Activated CD8-positive, alpha-beta T cell treated with anti-CD3 and anti-CD28 coated beads, Interleukin-2, amount 10 ng/mL, durations not matched to agents 7 days and 5 days (primary cell): ENCODE measurements at regions not wholly inside any gene's neighbourhood (a gene's known extent, or its start where the extent isn't known, plus 50 kb on each side); places are given as distances from the start of the nearest gene placed in this dataset.
A peak's percentile ranks its signal among the peaks of the same experiment; 100 is the strongest.

Experiments
- ATAC-seq: fragments of 150-1000 bp; cut with Tn5 transposase; one replicate; pipeline ENCODE4 v1.10.0; 2021; ENCODE audit warnings: moderate library complexity
- CTCF ChIA-PET: fragments of 350-600 bp; sonication (Branson Sonifier 250); formaldehyde crosslinking; loops from one replicate; lab custom pipeline; 2021; ENCODE audit warnings: antibody characterized with exemption; lab: Charles Lee
- POLR2A ChIA-PET: fragments of 350-600 bp; sonication (Branson Sonifier 250); formaldehyde crosslinking; loops from one replicate; lab custom pipeline; 2021; ENCODE audit warnings: antibody characterized with exemption; lab: Charles Lee
- DNase-seq: peaks from one replicate; pipeline ENCODE4 v3.0.0-alpha.2; 2020
- H3K27ac Mint-ChIP-seq: one replicate; pipeline ENCODE4 v1.8.0; 2021; ENCODE audit warnings: mild to moderate bottlenecking, mixed read lengths
- H3K27me3 Mint-ChIP-seq: one replicate; pipeline ENCODE4 v1.8.0; 2021; ENCODE audit warnings: low read depth, mixed read lengths
- H3K36me3 Mint-ChIP-seq: one replicate; pipeline ENCODE4 v1.8.0; 2021; ENCODE audit warnings: low read depth, mixed read lengths
- H3K4me1 Mint-ChIP-seq: one replicate; pipeline ENCODE4 v1.8.0; 2021; ENCODE audit warnings: low read depth, mixed read lengths
- H3K4me3 Mint-ChIP-seq: one replicate; pipeline ENCODE4 v1.8.0; 2021; ENCODE audit warnings: mild to moderate bottlenecking, mixed read lengths
- H3K9me3 Mint-ChIP-seq: one replicate; pipeline ENCODE4 v1.8.0; 2022; ENCODE audit warnings: mixed read lengths; ENCODE audit not compliant: insufficient read depth

- ChIA-PET CTCF (no interaction called here), POLR2A (no interaction called here)
- Mint-ChIP-seq H3K4me3 (no peak overlapping the region), H3K27me3 (no peaks in the 10 kb centered on the region), H3K36me3 (no peaks in the 10 kb centered on the region), H3K9me3 (peaks cover 9% of the 10 kb centered on the region), H3K4me1 (peaks cover 4% of the 10 kb centered on the region), H3K27ac (no peak overlapping the region)
- ATAC-seq (peak; percentile 70), DNase-seq (peak; percentile 72)
These were observed 394.5 kb upstream of the DPPA4 start for GRCh38 chr3:109731639-109732473.

GRCh38 chr3:109743981-109744380 lies 406.6 kb upstream of the DPPA4 start:
- POLR2A ChIA-PET: no interaction called here
- ATAC-seq: no peak
- CTCF ChIA-PET: no interaction called here

GRCh38 chr3:109772520-109772919 lies 435.2 kb upstream of the DPPA4 start:
- DNase-seq: no peak
- Mint-ChIP-seq H3K9me3 (peaks cover 10% of the 10 kb centered on the region), H3K27ac (no peak overlapping the region), H3K4me3 (no peak overlapping the region), H3K4me1 (peaks cover 2% of the 10 kb centered on the region), H3K36me3 (peaks cover 2% of the 10 kb centered on the region), H3K27me3 (no peaks in the 10 kb centered on the region)
- ChIA-PET POLR2A (no interaction called here), CTCF (no interaction called here)
- ATAC-seq: no peak

More at GRCh38 chr3:109743981-109744380, 406.6 kb upstream of the DPPA4 start:
- no peak for DNase-seq
- Mint-ChIP-seq H3K27ac (no peak overlapping the region), H3K9me3 (peaks cover 9% of the 10 kb centered on the region), H3K4me3 (no peak overlapping the region), H3K27me3 (no peaks in the 10 kb centered on the region), H3K36me3 (no peaks in the 10 kb centered on the region), H3K4me1 (no peaks in the 10 kb centered on the region)

- no peak overlapping the region for H3K4me3 Mint-ChIP-seq
- DNase-seq (no peak), ATAC-seq (no peak)
- no peaks in the 10 kb centered on the region for H3K27me3 Mint-ChIP-seq
- POLR2A ChIA-PET: no interaction called here
- peaks cover 2% of the 10 kb centered on the region for H3K36me3 Mint-ChIP-seq
- peaks cover 2% of the 10 kb centered on the region for H3K4me1 Mint-ChIP-seq
- no peak overlapping the region for H3K27ac Mint-ChIP-seq
- CTCF ChIA-PET: no interaction called here
- peaks cover 15% of the 10 kb centered on the region for H3K9me3 Mint-ChIP-seq
These were observed 436.8 kb upstream of the DPPA4 start for GRCh38 chr3:109774108-109774507.

- Mint-ChIP-seq H3K27ac (no peak overlapping the region), H3K4me1 (peaks cover 5% of the 10 kb centered on the region), H3K4me3 (no peak overlapping the region), H3K36me3 (peaks cover 2% of the 10 kb centered on the region), H3K9me3 (peaks cover 17% of the 10 kb centered on the region), H3K27me3 (no peaks in the 10 kb centered on the region)
- CTCF ChIA-PET: no interaction called here
- no peak for ATAC-seq
- POLR2A ChIA-PET: no interaction called here
- DNase-seq: no peak
These were observed 446.9 kb upstream of the DPPA4 start for GRCh38 chr3:109784285-109784684.

- peaks cover 15% of the 10 kb centered on the region for H3K9me3 Mint-ChIP-seq
- ChIA-PET CTCF (no interaction called here), POLR2A (no interaction called here)
- H3K4me1 Mint-ChIP-seq: peaks cover 5% of the 10 kb centered on the region
- H3K27me3 Mint-ChIP-seq: no peaks in the 10 kb centered on the region
- DNase-seq (no peak), ATAC-seq (no peak)
- no peak overlapping the region for H3K4me3 Mint-ChIP-seq
- H3K36me3 Mint-ChIP-seq: peaks cover 2% of the 10 kb centered on the region
- no peak overlapping the region for H3K27ac Mint-ChIP-seq
These were observed 447.7 kb upstream of the DPPA4 start for GRCh38 chr3:109784852-109785631.

GRCh38 chr3:109803274-109803673 lies 465.9 kb upstream of the DPPA4 start:
- Mint-ChIP-seq H3K4me1 (peaks cover 47% of the 10 kb centered on the region), H3K36me3 (peaks cover 39% of the 10 kb centered on the region), H3K27ac (peak overlapping the region; percentile 2), H3K4me3 (no peak overlapping the region), H3K9me3 (peaks cover 23% of the 10 kb centered on the region), H3K27me3 (no peaks in the 10 kb centered on the region)
- ChIA-PET POLR2A (interaction anchor here (0.7 kb wide), 1 partner anchor 324 kb away, joined by 3 read pairs; no protein-coding TSS in a partner anchor), CTCF (interaction anchor here (3.5 kb wide), 1 partner anchor 10 kb away, joined by 13 read pairs; no protein-coding TSS in a partner anchor)
- ATAC-seq: no peak
- DNase-seq: no peak

- Mint-ChIP-seq H3K9me3 (peaks cover 26% of the 10 kb centered on the region), H3K4me3 (no peak overlapping the region), H3K36me3 (peaks cover 41% of the 10 kb centered on the region), H3K27ac (peak overlapping the region; percentile 47), H3K27me3 (no peaks in the 10 kb centered on the region), H3K4me1 (peaks cover 47% of the 10 kb centered on the region)
- POLR2A ChIA-PET: interaction anchor here (0.6 kb wide), 1 partner anchor 23 kb away, joined by 3 read pairs; no protein-coding TSS in a partner anchor
- no peak for DNase-seq
- ATAC-seq: peak; percentile 55
- CTCF ChIA-PET: interaction anchor here (1.4 to 3.5 kb wide), 2 partner anchors 11 to 14 kb away, joined by 4 to 13 read pairs; no protein-coding TSS in a partner anchor
These were observed 467.4 kb upstream of the DPPA4 start for GRCh38 chr3:109804697-109805096.

- peak overlapping the region; percentile 96 for H3K27ac Mint-ChIP-seq
- H3K4me3 Mint-ChIP-seq: peak overlapping the region; percentile 59
- ChIA-PET POLR2A (no interaction called here), CTCF (interaction anchor here (1.0 kb wide), 1 partner anchor 508 kb away, joined by 4 read pairs; no protein-coding TSS in a partner anchor)
- ATAC-seq: peak; percentile 87
- H3K9me3 Mint-ChIP-seq: peaks cover 22% of the 10 kb centered on the region
- peaks cover 47% of the 10 kb centered on the region for H3K4me1 Mint-ChIP-seq
- peaks cover 39% of the 10 kb centered on the region for H3K36me3 Mint-ChIP-seq
- peak; percentile 65 for DNase-seq
- H3K27me3 Mint-ChIP-seq: no peaks in the 10 kb centered on the region
These were observed 469.6 kb upstream of the DPPA4 start for GRCh38 chr3:109806929-109807328.

- peaks cover 22% of the 10 kb centered on the region for H3K9me3 Mint-ChIP-seq
- no peaks in the 10 kb centered on the region for H3K27me3 Mint-ChIP-seq
- H3K4me3 Mint-ChIP-seq: no peak overlapping the region
- no peak for ATAC-seq
- CTCF ChIA-PET: no interaction called here
- H3K4me1 Mint-ChIP-seq: peaks cover 35% of the 10 kb centered on the region
- H3K36me3 Mint-ChIP-seq: peaks cover 34% of the 10 kb centered on the region
- DNase-seq: no peak
- POLR2A ChIA-PET: no interaction called here
- H3K27ac Mint-ChIP-seq: peak overlapping the region; percentile 48
These were observed 472.2 kb upstream of the DPPA4 start for GRCh38 chr3:109809513-109809912.

- CTCF ChIA-PET: no interaction called here
- POLR2A ChIA-PET: no interaction called here
- Mint-ChIP-seq H3K27ac (no peak overlapping the region), H3K4me3 (no peak overlapping the region), H3K4me1 (no peaks in the 10 kb centered on the region), H3K9me3 (peaks cover 7% of the 10 kb centered on the region), H3K36me3 (peaks cover 4% of the 10 kb centered on the region), H3K27me3 (no peaks in the 10 kb centered on the region)
- ATAC-seq (no peak), DNase-seq (no peak)
These were observed 480.7 kb upstream of the DPPA4 start for GRCh38 chr3:109818081-109818480.

GRCh38 chr3:109819734-109820133 lies 482.4 kb upstream of the DPPA4 start:
- CTCF ChIA-PET: no interaction called here
- POLR2A ChIA-PET: no interaction called here
- H3K9me3 Mint-ChIP-seq: no peaks in the 10 kb centered on the region
- H3K4me3 Mint-ChIP-seq: no peak overlapping the region
- DNase-seq (no peak), ATAC-seq (no peak)
- H3K36me3 Mint-ChIP-seq: peaks cover 2% of the 10 kb centered on the region
- H3K27ac Mint-ChIP-seq: no peak overlapping the region
- no peaks in the 10 kb centered on the region for H3K4me1 Mint-ChIP-seq
- H3K27me3 Mint-ChIP-seq: no peaks in the 10 kb centered on the region
